GM20000 (cell line): ENCODE measurements at regions not wholly inside any gene's neighbourhood (a gene's known extent, or its start where the extent isn't known, plus 50 kb on each side); places are given as distances from the start of the nearest gene placed in this dataset.
A peak's percentile ranks its signal among the peaks of the same experiment; 100 is the strongest.

Experiments
- DNase-seq: peaks from one replicate; pipeline ENCODE4 v3.0.0; 2012; ENCODE audit warnings: low spot score
- TF ChIP-seq, protein P1 (sequence below): IDR thresholded peaks from 2 replicates; pipeline ENCODE4 v1.5.1; 2012; ENCODE audit warnings: mild to moderate bottlenecking, control low read depth; ENCODE audit errors: extremely low read depth, missing control alignments

DNA sequence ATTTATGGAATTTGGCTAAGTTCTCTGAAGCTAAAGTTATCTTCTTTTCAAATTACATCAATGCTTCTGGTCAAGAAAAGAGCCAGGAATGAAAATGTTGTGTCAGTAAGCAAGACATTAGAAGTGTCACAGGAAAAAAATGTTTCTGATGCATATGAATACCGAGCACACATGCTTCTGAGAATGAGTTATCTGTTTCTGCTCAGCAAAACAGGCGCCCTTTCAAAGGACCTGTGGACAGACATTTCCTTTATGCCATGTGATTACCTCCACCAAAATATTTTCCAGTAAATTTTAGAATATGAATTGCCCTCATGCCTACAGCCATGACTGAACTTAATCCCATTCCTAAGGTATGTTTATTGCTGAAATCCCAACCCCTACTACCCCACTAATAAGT, 55.4 kb upstream of the RNF180 start:
- no peak for DNase-seq
- TF ChIP-seq, protein P1, sequence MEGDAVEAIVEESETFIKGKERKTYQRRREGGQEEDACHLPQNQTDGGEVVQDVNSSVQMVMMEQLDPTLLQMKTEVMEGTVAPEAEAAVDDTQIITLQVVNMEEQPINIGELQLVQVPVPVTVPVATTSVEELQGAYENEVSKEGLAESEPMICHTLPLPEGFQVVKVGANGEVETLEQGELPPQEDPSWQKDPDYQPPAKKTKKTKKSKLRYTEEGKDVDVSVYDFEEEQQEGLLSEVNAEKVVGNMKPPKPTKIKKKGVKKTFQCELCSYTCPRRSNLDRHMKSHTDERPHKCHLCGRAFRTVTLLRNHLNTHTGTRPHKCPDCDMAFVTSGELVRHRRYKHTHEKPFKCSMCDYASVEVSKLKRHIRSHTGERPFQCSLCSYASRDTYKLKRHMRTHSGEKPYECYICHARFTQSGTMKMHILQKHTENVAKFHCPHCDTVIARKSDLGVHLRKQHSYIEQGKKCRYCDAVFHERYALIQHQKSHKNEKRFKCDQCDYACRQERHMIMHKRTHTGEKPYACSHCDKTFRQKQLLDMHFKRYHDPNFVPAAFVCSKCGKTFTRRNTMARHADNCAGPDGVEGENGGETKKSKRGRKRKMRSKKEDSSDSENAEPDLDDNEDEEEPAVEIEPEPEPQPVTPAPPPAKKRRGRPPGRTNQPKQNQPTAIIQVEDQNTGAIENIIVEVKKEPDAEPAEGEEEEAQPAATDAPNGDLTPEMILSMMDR: no peak

DNA sequence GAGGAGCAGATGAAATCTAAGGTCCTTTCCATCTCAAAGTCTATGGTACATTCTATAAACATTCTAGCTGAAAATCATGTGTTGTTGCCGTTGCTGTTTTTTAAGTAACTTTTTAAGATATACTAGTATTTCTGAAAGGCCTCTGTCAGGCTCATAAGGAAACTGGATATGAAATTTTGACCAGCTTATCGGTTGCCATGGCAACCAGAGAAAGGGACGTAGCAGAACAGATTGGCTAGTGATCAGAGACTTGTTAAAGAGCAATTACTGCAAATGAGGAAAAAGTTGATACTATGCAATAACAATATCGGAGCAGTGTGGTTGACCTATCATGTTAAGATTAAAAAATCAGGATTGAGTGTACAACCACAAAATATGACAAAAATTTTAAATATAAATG, 57.0 kb upstream of the RNF180 start:
- TF ChIP-seq, protein P1: no peak
- DNase-seq: no peak

DNA sequence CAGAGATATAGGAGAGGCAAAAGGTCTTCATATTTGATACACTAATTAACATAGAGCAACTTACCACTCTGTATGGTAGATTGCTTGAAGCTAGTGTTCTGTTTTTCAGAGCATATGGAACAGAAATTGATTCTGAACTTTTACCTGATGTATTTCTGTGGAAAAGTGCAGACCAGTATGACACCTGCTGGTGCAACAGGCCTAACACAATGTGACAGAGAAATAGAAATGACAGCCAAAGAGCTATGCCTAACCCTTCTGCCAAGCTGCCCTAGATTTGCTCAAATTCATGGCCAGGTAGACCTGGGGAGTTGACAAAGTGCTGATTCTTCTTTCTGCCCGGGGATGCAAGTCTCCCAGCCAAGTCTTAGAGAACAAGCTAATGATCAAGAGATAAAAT, 65.4 kb upstream of the RNF180 start:
- no peak for DNase-seq
- TF ChIP-seq, protein P1: no peak

DNA sequence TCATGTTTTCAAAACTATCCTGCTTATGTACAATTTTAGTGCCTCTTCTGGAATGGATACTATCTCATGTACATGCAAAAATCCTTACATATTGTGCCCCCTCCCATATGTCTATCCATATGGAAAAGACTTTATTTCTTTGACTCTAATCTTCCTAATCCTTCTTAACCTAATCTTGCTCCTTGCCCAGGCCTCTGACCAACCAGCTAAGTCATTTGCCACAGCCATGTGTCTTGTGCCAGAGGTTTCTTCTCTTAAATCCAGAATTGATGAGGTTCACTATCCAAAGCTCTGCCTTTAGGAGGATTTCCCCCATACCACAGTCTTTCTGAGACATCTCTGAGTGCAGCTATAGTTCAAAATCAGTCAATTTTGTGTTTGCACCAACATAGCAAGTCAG, 68.9 kb upstream of the RNF180 start:
- DNase-seq: no peak
- TF ChIP-seq, protein P1: no peak

DNA sequence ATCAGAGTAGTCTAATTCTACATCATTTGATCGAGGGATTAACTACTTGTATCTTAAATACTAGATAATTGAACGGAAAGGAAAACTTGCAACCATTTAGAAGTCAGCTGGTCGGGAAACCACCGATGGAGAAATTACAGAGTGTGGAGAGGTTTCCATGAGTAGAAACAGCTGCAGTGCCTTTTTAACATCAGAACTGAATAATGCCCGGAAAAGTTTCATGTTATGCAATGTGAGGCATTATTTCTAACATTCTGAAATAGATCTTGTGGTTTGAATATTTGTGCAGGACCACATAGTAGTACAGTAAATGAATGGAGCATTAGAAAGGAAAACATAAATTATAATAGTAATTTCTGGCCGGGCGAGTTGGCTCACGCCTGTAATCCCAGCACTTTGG, 88.1 kb upstream of the RNF180 start:
- DNase-seq: no peak

DNA sequence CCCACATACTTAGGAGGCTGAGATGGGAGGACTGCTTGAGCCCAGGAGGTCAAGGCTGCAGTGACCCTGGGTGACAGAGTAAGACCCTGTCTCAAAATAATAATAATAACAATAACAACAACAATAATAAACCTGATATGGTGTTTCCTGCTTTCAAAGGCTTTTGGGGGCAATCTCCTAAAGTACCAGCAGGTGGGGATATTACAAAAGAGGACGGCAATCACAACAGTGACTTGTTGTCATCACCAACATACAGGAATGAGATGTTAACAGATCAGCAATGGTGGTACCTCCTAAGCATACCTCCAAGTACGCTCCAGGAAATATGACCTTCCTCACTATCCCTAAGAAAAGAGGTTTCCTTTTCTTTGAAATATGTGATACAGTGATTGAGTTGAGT, 91.1 kb upstream of the RNF180 start:
- TF ChIP-seq, protein P1: peak; percentile 49
- DNase-seq: peak; percentile 43

More for the DNA sequence above, 88.1 kb upstream of the RNF180 start:
- TF ChIP-seq, protein P1: no peak

DNA sequence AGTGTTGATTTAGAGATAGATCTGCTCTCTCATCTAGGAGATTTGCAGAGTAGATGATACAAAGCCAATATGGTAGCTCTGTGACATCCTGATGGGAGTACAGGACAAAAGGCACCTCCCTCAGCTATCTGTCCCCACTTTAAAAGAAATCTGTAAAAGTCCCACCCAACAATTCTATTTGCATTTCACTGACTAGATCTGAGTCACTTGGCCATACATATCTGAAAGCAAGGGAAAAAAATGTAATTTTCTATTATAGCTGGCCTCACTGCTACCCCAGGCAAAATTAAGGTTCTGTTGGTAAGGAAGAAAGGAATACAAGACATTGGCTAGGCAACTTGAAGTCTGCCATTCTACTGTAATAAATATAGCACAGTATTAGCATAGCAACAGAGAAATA, 96.2 kb upstream of the RNF180 start:
- DNase-seq: no peak
- TF ChIP-seq, protein P1: no peak
